Breast epithelium (tissue), 4 donors: ENCODE measurements at regions not wholly inside any gene's neighbourhood (a gene's known extent, or its start where the extent isn't known, plus 50 kb on each side); places are given as distances from the start of the nearest gene placed in this dataset.

Experiments
- DNase-seq, 2 donors: peaks; one replicate each; pipeline ENCODE4 v3.0.0-alpha.2; 2019; ENCODE audit warnings: low spot score in 2 of 2
- H3K27ac ChIP-seq, 2 donors: fragments of 200-600 bp; sonication (generic) in 1 of 2; one replicate each; pipeline ENCODE4 v1.5.1; 2016 to 2019; ENCODE audit warnings: mild to moderate bottlenecking in 1 of 2
- H3K27me3 ChIP-seq, 2 donors: fragments of 200-600 bp; sonication (generic) in 1 of 2; one replicate each; pipeline versions ENCODE4 v1.5.1 to v1.6.0; 2017 to 2019; ENCODE audit warnings: control low read depth in 1 of 2, mild to moderate bottlenecking in 1 of 2
- H3K36me3 ChIP-seq: fragments of 200-600 bp; one replicate; pipeline ENCODE4 v1.5.1; 2019
- H3K4me1 ChIP-seq, 2 donors: fragments of 200-600 bp; sonication (generic); one replicate each; pipeline ENCODE4 v1.5.1; 2016 to 2019; ENCODE audit warnings: control low read depth in 1 of 2
- H3K4me3 ChIP-seq, 3 donors: fragments of 200-600 bp; sonication (generic); 1 replicate in 2 of 3; 2 replicates in 1 of 3; pipeline ENCODE4 v1.5.1; 2016 to 2019; ENCODE audit warnings: mild to moderate bottlenecking in 3 of 3, moderate library complexity in 2 of 3
- H3K9me3 ChIP-seq, 2 donors: fragments of 200-600 bp; sonication (generic) in 1 of 2; one replicate each; pipeline ENCODE4 v1.5.1; 2016 to 2019; ENCODE audit warnings: control low read depth in 1 of 2
- POLR2A ChIP-seq: fragments of 450-650 bp; IDR thresholded peaks from one replicate; pipeline ENCODE4 v1.6.1; 2016; ENCODE audit warnings: antibody characterized with exemption, mild to moderate bottlenecking, moderate library complexity
- POLR2AphosphoS5 ChIP-seq, 3 donors: sonication (generic); formaldehyde crosslinking; IDR thresholded peaks; one replicate each; pipeline ENCODE4 v1.6.1; 2017; ENCODE audit warnings: antibody characterized with exemption in 3 of 3
- intact Hi-C: fragments of 100-400 bp; cut with DNase I; formaldehyde crosslinking; loops from one replicate; pipeline ENCODE4 v1.15.1; 2023; ENCODE audit warnings: low total_unique reads
- TF ChIP-seq, protein P1 (sequence below), 3 donors: fragments of 450-650 bp; IDR thresholded peaks; one replicate each; pipeline ENCODE4 v1.5.1; 2016 to 2017; ENCODE audit warnings: antibody characterized with exemption in 3 of 3, mild to moderate bottlenecking in 3 of 3, moderate library complexity in 3 of 3

DNA sequence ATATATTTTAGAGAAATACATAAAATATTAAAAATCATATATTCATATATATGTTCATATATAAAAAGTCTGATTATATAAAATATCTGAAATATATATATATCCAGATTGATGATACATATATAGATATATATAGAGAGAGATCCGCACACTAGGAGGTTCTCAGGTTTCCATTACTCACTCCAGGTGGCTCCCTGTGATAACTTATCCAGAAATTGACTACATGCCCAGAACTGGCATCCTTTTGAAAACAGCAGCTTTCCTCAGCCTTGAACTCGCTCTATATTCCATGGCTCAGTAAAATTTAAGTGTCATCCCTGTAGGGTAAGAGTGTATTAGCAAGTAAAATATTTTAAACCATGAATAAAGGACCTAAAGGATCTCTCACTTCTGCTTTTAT is 206.8 kb downstream of the TINAG start:
- Histone ChIP-seq H3K4me1 (no peaks in the 10 kb centered on the region), H3K27ac (no peak overlapping the region), H3K9me3 (no peaks in the 10 kb centered on the region), H3K27me3 (no peaks in the 10 kb centered on the region), H3K4me3 (no peak overlapping the region), H3K36me3 (no peaks in the 10 kb centered on the region)
- no peak for DNase-seq
- no peak for TF ChIP-seq POLR2AphosphoS5 (IDR thresholded peaks at IDR 0.05)
- TF ChIP-seq, protein P1, sequence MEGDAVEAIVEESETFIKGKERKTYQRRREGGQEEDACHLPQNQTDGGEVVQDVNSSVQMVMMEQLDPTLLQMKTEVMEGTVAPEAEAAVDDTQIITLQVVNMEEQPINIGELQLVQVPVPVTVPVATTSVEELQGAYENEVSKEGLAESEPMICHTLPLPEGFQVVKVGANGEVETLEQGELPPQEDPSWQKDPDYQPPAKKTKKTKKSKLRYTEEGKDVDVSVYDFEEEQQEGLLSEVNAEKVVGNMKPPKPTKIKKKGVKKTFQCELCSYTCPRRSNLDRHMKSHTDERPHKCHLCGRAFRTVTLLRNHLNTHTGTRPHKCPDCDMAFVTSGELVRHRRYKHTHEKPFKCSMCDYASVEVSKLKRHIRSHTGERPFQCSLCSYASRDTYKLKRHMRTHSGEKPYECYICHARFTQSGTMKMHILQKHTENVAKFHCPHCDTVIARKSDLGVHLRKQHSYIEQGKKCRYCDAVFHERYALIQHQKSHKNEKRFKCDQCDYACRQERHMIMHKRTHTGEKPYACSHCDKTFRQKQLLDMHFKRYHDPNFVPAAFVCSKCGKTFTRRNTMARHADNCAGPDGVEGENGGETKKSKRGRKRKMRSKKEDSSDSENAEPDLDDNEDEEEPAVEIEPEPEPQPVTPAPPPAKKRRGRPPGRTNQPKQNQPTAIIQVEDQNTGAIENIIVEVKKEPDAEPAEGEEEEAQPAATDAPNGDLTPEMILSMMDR (IDR thresholded peaks at IDR 0.05): no peak
- TF ChIP-seq POLR2A: no peak
- intact Hi-C loops: no loop called here

GRCh38 chr6:54515713-54516112 is 207.5 kb downstream of the TINAG start:
- H3K4me3 ChIP-seq: no peak overlapping the region
- H3K9me3 ChIP-seq: no peaks in the 10 kb centered on the region
- no peaks in the 10 kb centered on the region for H3K36me3 ChIP-seq
- H3K27ac ChIP-seq: no peak overlapping the region
- H3K4me1 ChIP-seq: no peaks in the 10 kb centered on the region
- no peak for TF ChIP-seq POLR2AphosphoS5 (IDR thresholded peaks at IDR 0.05)
- TF ChIP-seq, protein P1 (IDR thresholded peaks at IDR 0.05): no peak
- TF ChIP-seq POLR2A: no peak
- no peak for DNase-seq
- H3K27me3 ChIP-seq: no peaks in the 10 kb centered on the region
- intact Hi-C loops: no loop called here

- TF ChIP-seq POLR2AphosphoS5 (IDR thresholded peaks at IDR 0.05): no peak
- TF ChIP-seq, protein P1 (IDR thresholded peaks at IDR 0.05): no peak
- no peaks in the 10 kb centered on the region for H3K4me1 ChIP-seq
- no peaks in the 10 kb centered on the region for H3K36me3 ChIP-seq
- H3K27ac ChIP-seq: no peak overlapping the region
- DNase-seq: no peak
- no peaks in the 10 kb centered on the region for H3K27me3 ChIP-seq
- H3K4me3 ChIP-seq: no peak overlapping the region
- intact Hi-C loops: no loop called here
- H3K9me3 ChIP-seq: no peaks in the 10 kb centered on the region
Measured at GRCh38 chr6:54516321-54516720, 208.1 kb downstream of the TINAG start.

GRCh38 chr6:54519161-54519560 is 210.9 kb downstream of the TINAG start:
- no peak for DNase-seq
- intact Hi-C loops: no loop called here
- H3K36me3 ChIP-seq: no peaks in the 10 kb centered on the region
- no peaks in the 10 kb centered on the region for H3K9me3 ChIP-seq
- no peak for TF ChIP-seq POLR2AphosphoS5 (IDR thresholded peaks at IDR 0.05)
- no peak for TF ChIP-seq POLR2A
- no peaks in the 10 kb centered on the region for H3K27me3 ChIP-seq
- no peaks in the 10 kb centered on the region for H3K4me1 ChIP-seq
- H3K27ac ChIP-seq: no peak overlapping the region
- H3K4me3 ChIP-seq: no peak overlapping the region

- H3K36me3 ChIP-seq: no peaks in the 10 kb centered on the region
- TF ChIP-seq, protein P1 (IDR thresholded peaks at IDR 0.05): no peak
- no peak for TF ChIP-seq POLR2A
- no peak for TF ChIP-seq POLR2AphosphoS5 (IDR thresholded peaks at IDR 0.05)
- H3K27me3 ChIP-seq: no peaks in the 10 kb centered on the region
- intact Hi-C loops: no loop called here
- peaks cover 0 to 11% of the 10 kb centered on the region in 2 donors for H3K9me3 ChIP-seq
- H3K4me3 ChIP-seq: no peak overlapping the region
- no peak for DNase-seq
- no peaks in the 10 kb centered on the region for H3K4me1 ChIP-seq
- no peak overlapping the region for H3K27ac ChIP-seq
Measured at GRCh38 chr6:54525731-54526130, 217.5 kb downstream of the TINAG start.

- H3K36me3 ChIP-seq: no peaks in the 10 kb centered on the region
- H3K9me3 ChIP-seq: no peaks in the 10 kb centered on the region
- TF ChIP-seq POLR2A: no peak
- TF ChIP-seq POLR2AphosphoS5 (IDR thresholded peaks at IDR 0.05): no peak
- TF ChIP-seq, protein P1 (IDR thresholded peaks at IDR 0.05): no peak
- intact Hi-C loops: no loop called here
- DNase-seq: no peak
- no peak overlapping the region for H3K27ac ChIP-seq
- H3K4me3 ChIP-seq: no peak overlapping the region
- no peaks in the 10 kb centered on the region for H3K27me3 ChIP-seq
- no peaks in the 10 kb centered on the region for H3K4me1 ChIP-seq
Measured at GRCh38 chr6:54533567-54533966, 225.3 kb downstream of the TINAG start.
